ENCODE measurements at regions not wholly inside any gene's neighbourhood (a gene's known extent, or its start where the extent isn't known, plus 50 kb on each side); places are given as distances from the start of the nearest gene placed in this dataset.

- H3K9me3 ChIP-seq (ENCODE audit: control insufficient read depth in 2 of 3, insufficient read depth in 1 of 3, low read length in 3 of 3) = no peaks in the 10 kb centered on the region
- FAIRE-seq = no peak
- no peak overlapping the region for H3K4me3 ChIP-seq (ENCODE audit: low read length in 3 of 3)
- H3K27ac ChIP-seq (ENCODE audit: low read depth in 2 of 2, low read length in 2 of 2) = no peak overlapping the region
- peaks cover 0 to 2% (median 0%) of the 10 kb centered on the region in 3 donors for H3K4me1 ChIP-seq (ENCODE audit: control insufficient read depth in 2 of 3, insufficient read depth in 2 of 3, low read depth in 1 of 3, low read length in 3 of 3)
- intact Hi-C loops (cut with DNase I) = no loop called here
- no peaks in the 10 kb centered on the region for H3K36me3 ChIP-seq (ENCODE audit: control insufficient read depth in 2 of 3, insufficient read depth in 3 of 3, low read length in 3 of 3)
- no peak for TF ChIP-seq CTCF (IDR thresholded peaks at IDR 0.05; ENCODE audit: borderline replicate concordance, extremely low read depth, insufficient read depth)
- DNase-seq = no peak
- no peaks in the 10 kb centered on the region for H3K27me3 ChIP-seq (ENCODE audit: control insufficient read depth, insufficient read depth, low read length)
- no peak overlapping the region for H3K9ac ChIP-seq (ENCODE audit: low read length in 3 of 3)
Measured at GRCh38 chr10:107434854-107435253, 270.3 kb upstream of the SORCS1 start.

- no peak overlapping the region for H3K4me3 ChIP-seq (ENCODE audit: low read length in 3 of 3)
- FAIRE-seq (no peak), DNase-seq (no peak)
- peaks cover 0 to 2% (median 0%) of the 10 kb centered on the region in 3 donors for H3K4me1 ChIP-seq (ENCODE audit: control insufficient read depth in 2 of 3, insufficient read depth in 2 of 3, low read depth in 1 of 3, low read length in 3 of 3)
- no peak overlapping the region for H3K27ac ChIP-seq (ENCODE audit: low read depth in 2 of 2, low read length in 2 of 2)
- intact Hi-C loops (cut with DNase I) = no loop called here
- TF ChIP-seq CTCF (IDR thresholded peaks at IDR 0.05; ENCODE audit: borderline replicate concordance, extremely low read depth, insufficient read depth) = no peak
- no peaks in the 10 kb centered on the region for H3K36me3 ChIP-seq (ENCODE audit: control insufficient read depth in 2 of 3, insufficient read depth in 3 of 3, low read length in 3 of 3)
- H3K9me3 ChIP-seq (ENCODE audit: control insufficient read depth in 2 of 3, insufficient read depth in 1 of 3, low read length in 3 of 3) = no peaks in the 10 kb centered on the region
- H3K27me3 ChIP-seq (ENCODE audit: control insufficient read depth, insufficient read depth, low read length) = no peaks in the 10 kb centered on the region
- H3K9ac ChIP-seq (ENCODE audit: low read length in 3 of 3) = no peak overlapping the region
Measured at GRCh38 chr10:107434201-107434600, 269.7 kb upstream of the SORCS1 start.

- peaks cover 0 to 2% (median 0%) of the 10 kb centered on the region in 3 donors for H3K4me1 ChIP-seq (ENCODE audit: control insufficient read depth in 2 of 3, insufficient read depth in 2 of 3, low read depth in 1 of 3, low read length in 3 of 3)
- FAIRE-seq (no peak), DNase-seq (no peak)
- no peaks in the 10 kb centered on the region for H3K36me3 ChIP-seq (ENCODE audit: control insufficient read depth in 2 of 3, insufficient read depth in 3 of 3, low read length in 3 of 3)
- H3K9ac ChIP-seq (ENCODE audit: low read length in 3 of 3) = no peak overlapping the region
- H3K9me3 ChIP-seq (ENCODE audit: control insufficient read depth in 2 of 3, insufficient read depth in 1 of 3, low read length in 3 of 3) = no peaks in the 10 kb centered on the region
- no peak for TF ChIP-seq CTCF (IDR thresholded peaks at IDR 0.05; ENCODE audit: borderline replicate concordance, extremely low read depth, insufficient read depth)
- H3K27ac ChIP-seq (ENCODE audit: low read depth in 2 of 2, low read length in 2 of 2) = no peak overlapping the region
- no peaks in the 10 kb centered on the region for H3K27me3 ChIP-seq (ENCODE audit: control insufficient read depth, insufficient read depth, low read length)
- intact Hi-C loops (cut with DNase I) = no loop called here
- no peak overlapping the region for H3K4me3 ChIP-seq (ENCODE audit: low read length in 3 of 3)
Measured at GRCh38 chr10:107433605-107434004, 269.1 kb upstream of the SORCS1 start.

GRCh38 chr10:107430446-107430845 is 265.9 kb upstream of the SORCS1 start:
- no peak for FAIRE-seq
- TF ChIP-seq CTCF (IDR thresholded peaks at IDR 0.05; ENCODE audit: borderline replicate concordance, extremely low read depth, insufficient read depth) = no peak
- peaks cover 2 to 9% (median 3%) of the 10 kb centered on the region in 3 donors for H3K4me1 ChIP-seq (ENCODE audit: control insufficient read depth in 2 of 3, insufficient read depth in 2 of 3, low read depth in 1 of 3, low read length in 3 of 3)
- H3K4me3 ChIP-seq (ENCODE audit: low read length in 3 of 3) = no peak overlapping the region
- DNase-seq = no peak
- no peaks in the 10 kb centered on the region for H3K27me3 ChIP-seq (ENCODE audit: control insufficient read depth, insufficient read depth, low read length)
- H3K27ac ChIP-seq (ENCODE audit: low read depth in 2 of 2, low read length in 2 of 2) = no peak overlapping the region
- H3K9me3 ChIP-seq (ENCODE audit: control insufficient read depth in 2 of 3, insufficient read depth in 1 of 3, low read length in 3 of 3) = no peaks in the 10 kb centered on the region
- H3K9ac ChIP-seq (ENCODE audit: low read length in 3 of 3) = no peak overlapping the region
- no peaks in the 10 kb centered on the region for H3K36me3 ChIP-seq (ENCODE audit: control insufficient read depth in 2 of 3, insufficient read depth in 3 of 3, low read length in 3 of 3)
- intact Hi-C loops (cut with DNase I) = no loop called here

Measured in kidney (tissue), 13 donors.